GM12891 (cell line): ENCODE measurements at regions not wholly inside any gene's neighbourhood (a gene's known extent, or its start where the extent isn't known, plus 50 kb on each side); places are given as distances from the start of the nearest gene placed in this dataset.

Experiments
- DNase-seq: peaks from one replicate; pipeline ENCODE4 v3.0.0; 2011; ENCODE audit warnings: low spot score; ENCODE audit not compliant: insufficient read length
- FAIRE-seq: peaks from 2 replicates; lab custom pipeline; 2011; peaks lifted over from hg19 to GRCh38; lab: Jason Lieb, UNC
- PAX5 ChIP-seq: IDR thresholded peaks from 2 replicates; pipeline ENCODE4 v1.6.1; 2011; ENCODE audit warnings: low read length, moderate library complexity, mild to moderate bottlenecking; ENCODE audit not compliant: insufficient read depth, severe bottlenecking
- POLR2A ChIP-seq: IDR thresholded peaks from 2 replicates; pipeline ENCODE4 v1.6.1; 2011; ENCODE audit warnings: low read depth, low read length, control low read depth
- POLR2AphosphoS5 ChIP-seq: IDR thresholded peaks from 2 replicates; pipeline ENCODE4 v1.6.1; 2011; ENCODE audit warnings: low read depth, low read length, control low read depth
- POU2F2 ChIP-seq: IDR thresholded peaks from 2 replicates; pipeline ENCODE4 v1.6.1; 2011; ENCODE audit warnings: low read depth, mild to moderate bottlenecking, control low read depth, low read length, moderate library complexity
- SPI1 ChIP-seq: IDR thresholded peaks from 2 replicates; pipeline ENCODE4 v1.6.1; 2011; ENCODE audit warnings: low read depth, low read length, control low read depth
- TAF1 ChIP-seq: IDR thresholded peaks from 2 replicates; pipeline ENCODE4 v1.6.1; 2011; ENCODE audit warnings: low read depth, low read length, control low read depth

DNA sequence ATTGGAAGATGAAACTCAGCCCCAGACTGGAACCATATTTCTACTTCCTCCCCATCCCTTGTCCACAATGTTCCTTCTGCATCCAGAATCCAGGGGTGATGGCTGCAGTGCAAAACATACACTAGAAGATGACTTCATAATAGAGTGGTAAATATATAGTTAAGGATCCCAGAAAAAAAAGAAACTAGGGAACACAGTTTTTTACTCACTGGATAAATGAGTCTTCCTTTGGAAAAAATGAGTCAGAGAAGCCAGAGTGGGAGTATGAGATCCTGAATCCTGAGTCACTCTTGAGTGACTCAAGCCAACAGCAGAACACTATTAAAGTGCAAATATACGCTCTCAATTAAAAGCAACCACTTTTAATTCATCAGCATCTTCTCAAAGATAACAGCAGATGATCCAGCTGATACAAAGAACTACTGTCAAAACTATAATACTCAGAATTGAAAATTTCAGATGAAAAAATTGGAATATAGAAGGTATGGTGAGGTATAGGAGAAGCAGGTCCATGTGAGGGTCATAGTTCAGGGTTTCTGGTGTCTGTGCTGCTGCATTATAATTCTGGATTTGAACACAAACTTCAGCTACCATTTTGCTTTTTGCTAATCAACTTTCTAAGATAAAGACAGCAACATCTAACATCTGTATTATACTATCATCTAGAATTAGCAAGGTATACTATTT, 987.2 kb upstream of the CDH2 start:
- no peak for DNase-seq
- TF ChIP-seq POU2F2, result no peak
- TF ChIP-seq TAF1, result no peak
- no peak for TF ChIP-seq SPI1
- no peak for TF ChIP-seq PAX5
- no peak for TF ChIP-seq POLR2AphosphoS5
- TF ChIP-seq POLR2A, result no peak
- FAIRE-seq, result no peak

DNA sequence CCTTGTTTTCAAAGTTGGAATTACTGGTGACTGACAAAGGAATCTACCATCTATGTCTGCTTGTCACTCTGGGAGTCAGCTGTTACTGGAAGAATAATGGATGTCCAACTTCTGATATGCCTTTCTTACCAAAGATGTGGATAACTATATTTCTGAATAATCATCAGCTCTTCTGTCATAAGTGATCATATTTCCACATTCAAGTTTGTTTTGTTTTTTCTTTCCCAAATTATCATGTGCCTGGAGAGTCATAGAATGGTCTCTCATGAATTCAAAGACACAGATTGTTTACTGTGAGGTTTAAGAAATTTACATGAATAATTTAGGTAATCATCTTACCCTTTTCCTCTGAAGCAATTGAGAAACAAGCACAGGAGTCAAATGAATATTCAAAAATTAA, 986.7 kb upstream of the CDH2 start:
- FAIRE-seq (no peak), DNase-seq (no peak)
- TF ChIP-seq SPI1 (no peak), PAX5 (no peak)

DNA sequence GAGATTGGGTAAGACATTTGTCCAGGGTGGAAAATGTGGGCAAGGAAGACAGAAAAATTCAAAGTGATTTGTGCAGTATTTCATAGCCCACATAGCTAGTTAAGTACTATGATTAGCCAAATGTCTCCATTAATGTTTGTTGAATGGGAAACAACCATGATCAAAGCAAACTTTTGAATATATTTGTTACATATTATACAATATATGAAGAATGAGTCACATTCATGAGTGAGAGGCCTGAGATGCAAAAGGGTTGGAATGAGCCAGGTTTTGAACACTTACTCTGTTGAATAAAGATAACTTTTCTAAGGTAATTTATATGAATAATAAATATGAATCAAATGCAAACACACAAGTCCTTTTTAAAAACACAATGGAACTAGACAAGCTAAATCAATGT, 984.5 kb upstream of the CDH2 start:
- no peak for TF ChIP-seq SPI1
- TF ChIP-seq TAF1, result no peak
- TF ChIP-seq POLR2AphosphoS5, result no peak
- TF ChIP-seq POLR2A, result no peak
- TF ChIP-seq PAX5, result no peak
- no peak for TF ChIP-seq POU2F2
- DNase-seq (no peak), FAIRE-seq (no peak)

DNA sequence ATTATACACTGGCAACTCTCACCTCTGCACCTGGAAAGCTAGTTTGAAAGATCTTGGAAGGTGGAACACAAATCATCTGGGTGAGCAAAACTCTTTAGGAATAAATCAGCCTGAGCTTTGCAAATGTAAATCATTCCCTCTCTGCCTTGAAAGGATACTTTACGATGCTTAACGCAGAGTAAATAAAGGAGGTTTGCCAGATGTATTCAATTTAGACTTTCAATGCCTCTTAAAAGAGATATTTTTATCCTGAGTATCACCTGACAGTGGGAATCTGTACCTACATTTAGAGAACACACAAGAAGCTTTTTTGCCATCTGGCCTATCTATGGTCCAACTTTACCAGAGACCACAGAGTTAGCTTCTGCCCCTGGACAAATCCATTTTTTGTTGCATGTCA, 983.2 kb upstream of the CDH2 start:
- TF ChIP-seq TAF1 (no peak), POLR2AphosphoS5 (no peak), POLR2A (no peak), POU2F2 (no peak), SPI1 (no peak)
- DNase-seq, result no peak
- no peak for FAIRE-seq

DNA sequence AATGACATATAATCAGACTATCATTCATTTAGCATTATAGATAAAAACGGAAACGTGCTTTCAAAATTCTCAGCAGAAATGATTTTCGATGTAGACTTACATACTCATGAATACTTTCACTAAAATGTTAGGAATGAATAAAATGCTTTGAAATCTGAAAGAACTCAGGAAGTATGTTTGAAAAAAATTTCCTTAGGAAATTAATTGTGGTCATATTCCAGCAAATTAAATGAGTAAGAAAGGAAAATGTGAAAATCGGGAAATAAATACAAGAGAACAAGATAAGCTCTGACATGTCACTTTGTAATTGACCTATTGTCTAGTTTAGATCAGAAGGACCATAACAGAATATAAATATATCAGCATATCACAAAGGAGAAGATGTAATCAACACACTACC, 981.0 kb upstream of the CDH2 start:
- DNase-seq, result no peak
- TF ChIP-seq POU2F2 (no peak), POLR2AphosphoS5 (no peak), SPI1 (no peak), TAF1 (no peak), POLR2A (no peak), PAX5 (no peak)
- no peak for FAIRE-seq

DNA sequence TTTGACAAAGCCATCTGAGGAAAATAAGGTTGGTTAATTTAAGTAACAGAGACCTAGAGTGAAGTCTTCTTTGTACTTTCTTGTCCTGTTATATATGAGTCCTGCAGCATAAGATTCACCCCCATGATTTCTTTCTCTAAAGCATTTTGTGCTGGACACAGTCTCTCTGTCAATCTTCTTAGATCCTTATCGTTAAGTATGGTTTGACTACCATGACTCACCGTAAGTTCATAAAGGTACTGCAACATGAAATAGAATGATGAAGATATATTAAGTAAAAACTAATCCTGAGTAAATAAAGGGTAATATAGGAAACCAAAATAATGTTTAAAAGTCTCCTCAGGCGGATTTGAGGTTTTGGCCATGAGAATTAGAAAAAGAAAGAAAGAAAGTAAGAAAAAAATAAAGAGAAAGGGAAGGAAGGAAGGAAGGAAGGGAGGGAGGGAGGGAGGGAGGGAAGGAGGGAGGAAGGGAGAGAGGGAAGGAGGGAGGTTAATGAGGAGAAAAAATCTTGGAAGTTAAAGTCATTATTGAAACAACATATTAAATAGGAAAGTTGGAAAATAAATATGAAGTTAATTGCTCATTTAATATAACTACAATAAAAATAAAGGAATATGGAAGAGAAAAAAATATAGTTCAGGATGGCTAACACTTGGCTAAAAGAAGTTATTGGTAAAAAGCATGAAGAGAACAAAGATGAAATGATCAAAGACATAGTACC, 980.3 kb upstream of the CDH2 start:
- DNase-seq (no peak), FAIRE-seq (no peak)
- TF ChIP-seq POU2F2 (no peak), SPI1 (no peak), POLR2AphosphoS5 (no peak), TAF1 (no peak), PAX5 (no peak), POLR2A (no peak)

DNA sequence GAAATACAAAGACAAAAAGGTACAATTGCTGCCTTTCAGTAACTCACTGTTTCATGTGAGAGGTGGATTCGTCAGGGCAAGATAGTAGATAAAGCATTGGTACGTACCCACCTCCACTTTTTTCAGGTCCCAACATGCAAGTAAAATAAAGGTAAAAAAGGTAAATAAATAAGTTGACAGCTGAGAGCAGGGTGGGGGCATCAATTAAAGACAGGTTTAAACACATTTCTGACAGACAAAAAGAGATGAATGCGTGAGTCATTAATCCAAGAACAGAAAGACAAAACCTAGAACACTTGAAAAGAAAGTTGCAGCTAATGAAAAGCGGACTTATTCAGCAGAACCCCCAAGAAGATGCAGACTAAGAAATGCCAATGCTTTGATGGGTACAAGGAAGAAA, 979.6 kb upstream of the CDH2 start:
- DNase-seq (no peak), FAIRE-seq (no peak)
- TF ChIP-seq TAF1, result no peak
- no peak for TF ChIP-seq PAX5
- no peak for TF ChIP-seq POLR2AphosphoS5
- no peak for TF ChIP-seq SPI1
- no peak for TF ChIP-seq POLR2A
- TF ChIP-seq POU2F2, result no peak

DNA sequence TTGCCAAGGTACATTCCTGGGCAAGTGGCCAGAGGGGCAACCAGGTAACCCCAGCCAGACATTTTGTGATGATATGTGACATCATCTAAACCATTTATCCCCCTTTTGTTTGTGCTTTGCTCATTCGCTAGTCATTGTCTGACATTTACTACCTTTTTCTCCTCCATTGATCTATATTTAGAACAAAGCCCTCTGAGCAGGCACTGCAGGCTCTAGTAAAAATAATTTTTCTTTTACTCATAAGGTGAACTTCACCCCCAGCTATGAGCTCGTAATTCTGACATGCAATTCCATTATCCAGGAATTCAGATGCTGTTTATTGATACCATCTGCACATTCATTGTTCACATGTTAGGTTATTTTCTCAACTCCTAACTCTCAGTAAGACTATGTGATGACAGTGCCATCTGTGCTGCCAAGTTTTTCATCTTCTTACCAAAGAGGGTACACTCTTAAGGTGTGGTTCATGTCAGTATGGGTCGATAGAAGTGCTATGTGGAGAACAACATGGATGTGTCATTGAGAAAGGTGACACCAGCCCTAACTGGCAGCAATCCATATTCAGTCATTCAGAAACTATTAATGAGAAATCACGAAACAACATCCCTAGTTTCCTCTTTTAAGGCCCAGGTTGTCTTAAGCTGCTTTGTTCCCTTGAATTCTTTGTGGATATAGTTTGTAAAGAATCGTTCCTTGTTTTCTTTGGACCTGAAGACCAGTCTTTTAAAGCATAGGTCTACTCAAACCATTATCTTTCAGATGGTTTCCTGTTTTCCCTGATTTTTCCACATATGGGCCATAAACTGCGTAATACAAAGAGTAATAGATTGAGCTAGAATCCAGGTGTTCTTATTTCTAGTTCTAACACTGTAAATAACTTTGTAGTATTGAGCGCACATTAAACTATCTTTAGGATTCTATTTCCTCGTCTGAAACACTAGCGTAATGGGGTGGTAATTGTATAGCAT, 978.1 kb upstream of the CDH2 start:
- no peak for FAIRE-seq
- no peak for DNase-seq
- TF ChIP-seq POLR2A, result no peak
- TF ChIP-seq TAF1, result no peak
- TF ChIP-seq POLR2AphosphoS5, result no peak
- TF ChIP-seq PAX5, result no peak
- TF ChIP-seq POU2F2, result no peak
- no peak for TF ChIP-seq SPI1

DNA sequence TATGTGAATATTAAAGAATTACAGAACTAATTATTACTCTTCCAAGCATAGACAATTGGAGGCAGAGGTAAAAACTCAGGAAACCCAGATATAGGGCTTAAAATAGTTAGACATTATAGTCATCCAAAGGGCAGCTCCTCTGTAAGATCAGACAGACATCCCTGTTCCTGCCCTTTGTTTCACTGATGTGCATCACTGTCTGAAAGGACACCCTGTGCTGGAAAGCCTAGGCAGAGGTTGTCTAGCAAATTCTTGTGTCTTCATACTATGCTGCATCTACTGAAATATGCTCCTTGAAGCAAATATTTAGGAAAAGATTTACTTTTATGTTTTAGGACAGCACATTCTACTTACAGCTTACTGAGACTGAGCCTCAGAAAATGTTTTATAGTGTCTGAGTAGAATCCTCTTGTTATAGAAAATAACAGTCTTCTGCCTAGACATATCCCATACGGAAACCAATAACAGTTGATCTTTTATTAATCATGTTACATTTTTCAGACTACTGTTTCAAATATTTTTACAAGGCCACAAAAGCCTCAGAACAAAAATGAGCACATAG, 977.3 kb upstream of the CDH2 start:
- DNase-seq (no peak), FAIRE-seq (no peak)
- TF ChIP-seq PAX5, result no peak
- no peak for TF ChIP-seq POU2F2
- no peak for TF ChIP-seq POLR2AphosphoS5
- TF ChIP-seq TAF1, result no peak
- TF ChIP-seq POLR2A, result no peak
- TF ChIP-seq SPI1, result no peak
